ENCODE measurements at regions not wholly inside any gene's neighbourhood (a gene's known extent, or its start where the extent isn't known, plus 50 kb on each side); places are given as distances from the start of the nearest gene placed in this dataset.

DNA sequence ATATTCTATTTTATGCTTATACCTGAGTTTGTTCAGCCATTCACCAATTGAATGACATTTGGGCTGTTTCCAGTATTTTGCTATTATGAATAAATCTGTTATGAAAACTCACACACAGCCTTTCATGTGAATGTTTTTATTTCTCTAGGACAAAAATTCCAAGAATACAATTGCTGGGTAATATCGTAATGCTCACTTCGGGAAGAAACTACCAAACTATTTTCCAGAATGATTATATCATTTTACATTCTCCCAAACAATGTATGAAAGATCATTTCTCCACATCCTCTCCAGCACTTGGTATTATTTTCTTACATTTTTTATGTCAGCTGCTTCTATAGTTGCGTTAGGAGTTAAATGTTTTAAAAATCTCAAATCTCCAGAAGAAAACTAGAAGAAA is 58.3 kb upstream of the LHFPL2 start (continued):
- TF ChIP-seq ZSCAN18 (CRISPR knock-in tag; IDR thresholded peaks at IDR 0.05): no peak

GRCh38 chr5:78706381-78706780 is 57.8 kb upstream of the LHFPL2 start:
- TF ChIP-seq ZNF671 (CRISPR knock-in tag; IDR thresholded peaks at IDR 0.05): no peak
- TF ChIP-seq PRRX2 (CRISPR knock-in tag; IDR thresholded peaks at IDR 0.05): no peak
- no peak for TF ChIP-seq MYBL2 (CRISPR knock-in tag; IDR thresholded peaks at IDR 0.05)
- TF ChIP-seq HMGA2 (CRISPR knock-in tag; IDR thresholded peaks at IDR 0.05): no peak
- TF ChIP-seq FOXP1 (CRISPR knock-in tag; IDR thresholded peaks at IDR 0.05; ENCODE audit: borderline replicate concordance): no peak
- no peak for TF ChIP-seq CREB1 (CRISPR knock-in tag; IDR thresholded peaks at IDR 0.05)
- TF ChIP-seq CBFB (CRISPR knock-in tag; IDR thresholded peaks at IDR 0.05; ENCODE audit: low read depth): no peak
- TF ChIP-seq, protein P1, sequence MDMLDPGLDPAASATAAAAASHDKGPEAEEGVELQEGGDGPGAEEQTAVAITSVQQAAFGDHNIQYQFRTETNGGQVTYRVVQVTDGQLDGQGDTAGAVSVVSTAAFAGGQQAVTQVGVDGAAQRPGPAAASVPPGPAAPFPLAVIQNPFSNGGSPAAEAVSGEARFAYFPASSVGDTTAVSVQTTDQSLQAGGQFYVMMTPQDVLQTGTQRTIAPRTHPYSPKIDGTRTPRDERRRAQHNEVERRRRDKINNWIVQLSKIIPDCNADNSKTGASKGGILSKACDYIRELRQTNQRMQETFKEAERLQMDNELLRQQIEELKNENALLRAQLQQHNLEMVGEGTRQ (CRISPR knock-in tag; IDR thresholded peaks at IDR 0.05): no peak
- no peak for TF ChIP-seq HMGXB4 (CRISPR knock-in tag; IDR thresholded peaks at IDR 0.05)
- TF ChIP-seq STAT6 (CRISPR knock-in tag; conservative IDR thresholded peaks at IDR 0.05; ENCODE audit: low read depth): no peak
- TF ChIP-seq, protein P2, sequence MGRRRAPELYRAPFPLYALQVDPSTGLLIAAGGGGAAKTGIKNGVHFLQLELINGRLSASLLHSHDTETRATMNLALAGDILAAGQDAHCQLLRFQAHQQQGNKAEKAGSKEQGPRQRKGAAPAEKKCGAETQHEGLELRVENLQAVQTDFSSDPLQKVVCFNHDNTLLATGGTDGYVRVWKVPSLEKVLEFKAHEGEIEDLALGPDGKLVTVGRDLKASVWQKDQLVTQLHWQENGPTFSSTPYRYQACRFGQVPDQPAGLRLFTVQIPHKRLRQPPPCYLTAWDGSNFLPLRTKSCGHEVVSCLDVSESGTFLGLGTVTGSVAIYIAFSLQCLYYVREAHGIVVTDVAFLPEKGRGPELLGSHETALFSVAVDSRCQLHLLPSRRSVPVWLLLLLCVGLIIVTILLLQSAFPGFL (CRISPR knock-in tag; IDR thresholded peaks at IDR 0.05; ENCODE audit: borderline replicate concordance): no peak
- no peak for TF ChIP-seq TEAD1 (CRISPR knock-in tag; IDR thresholded peaks at IDR 0.05)
- ATAC-seq: no peak
- no peak overlapping the region for H3K27ac Mint-ChIP-seq
- H3K4me3 Mint-ChIP-seq: no peak overlapping the region
- CTCF ChIA-PET: no interaction called here
- no peaks in the 10 kb centered on the region; the same call in 1 of the 2 replicates for H3K27me3 Mint-ChIP-seq (ENCODE audit: low read depth)
- H3K36me3 Mint-ChIP-seq: peaks cover 22% of the 10 kb centered on the region
- H3K9me3 Mint-ChIP-seq: peaks cover 22% of the 10 kb centered on the region
- no peak for DNase-seq (ENCODE audit: low spot score)
- H3K4me1 Mint-ChIP-seq: peaks cover 5% of the 10 kb centered on the region; the same call in 1 of the 2 replicates
- POLR2A ChIA-PET: no interaction called here

- Mint-ChIP-seq H3K27me3 (ENCODE audit: low read depth) (no peaks in the 10 kb centered on the region; the same call in 1 of the 2 replicates), H3K4me1 (peaks cover 5% of the 10 kb centered on the region; the same call in 1 of the 2 replicates), H3K27ac (no peak overlapping the region), H3K9me3 (peaks cover 16% of the 10 kb centered on the region), H3K36me3 (peaks cover 17% of the 10 kb centered on the region), H3K4me3 (no peak overlapping the region)
- DNase-seq (ENCODE audit: low spot score) (no peak), ATAC-seq (no peak)
- TF ChIP-seq MXD4 (CRISPR knock-in tag; IDR thresholded peaks at IDR 0.05; ENCODE audit: borderline replicate concordance) (no peak), GTF2I (CRISPR knock-in tag; conservative IDR thresholded peaks at IDR 0.05) (no peak), CREM (CRISPR knock-in tag; IDR thresholded peaks at IDR 0.05) (no peak)
- CTCF ChIA-PET: no interaction called here
- POLR2A ChIA-PET: no interaction called here
These were observed 57.3 kb upstream of the LHFPL2 start for GRCh38 chr5:78705826-78706225.

All from WTC11 (cell line).